SU-DHL-6 (cell line): ENCODE measurements at regions not wholly inside any gene's neighbourhood (a gene's known extent, or its start where the extent isn't known, plus 50 kb on each side); places are given as distances from the start of the nearest gene placed in this dataset.

Experiments
- EZH2phosphoT487 ChIP-seq: fragments of 200-600 bp; sonication (generic), shearing (Covaris generic); conservative IDR thresholded peaks from 2 replicates; pipeline ENCODE4 v1.6.1; 2018; ENCODE audit warnings: mild to moderate bottlenecking, antibody characterized with exemption, low read length, moderate library complexity, mixed read lengths
- TF ChIP-seq, protein P1 (sequence below): fragments of 200-600 bp; sonication (generic); IDR thresholded peaks from one replicate; pipeline ENCODE4 v1.5.1; 2017; ENCODE audit warnings: antibody characterized with exemption, mild to moderate bottlenecking, low read length, moderate library complexity; ENCODE audit not compliant: insufficient read depth, poor library complexity, severe bottlenecking

DNA sequence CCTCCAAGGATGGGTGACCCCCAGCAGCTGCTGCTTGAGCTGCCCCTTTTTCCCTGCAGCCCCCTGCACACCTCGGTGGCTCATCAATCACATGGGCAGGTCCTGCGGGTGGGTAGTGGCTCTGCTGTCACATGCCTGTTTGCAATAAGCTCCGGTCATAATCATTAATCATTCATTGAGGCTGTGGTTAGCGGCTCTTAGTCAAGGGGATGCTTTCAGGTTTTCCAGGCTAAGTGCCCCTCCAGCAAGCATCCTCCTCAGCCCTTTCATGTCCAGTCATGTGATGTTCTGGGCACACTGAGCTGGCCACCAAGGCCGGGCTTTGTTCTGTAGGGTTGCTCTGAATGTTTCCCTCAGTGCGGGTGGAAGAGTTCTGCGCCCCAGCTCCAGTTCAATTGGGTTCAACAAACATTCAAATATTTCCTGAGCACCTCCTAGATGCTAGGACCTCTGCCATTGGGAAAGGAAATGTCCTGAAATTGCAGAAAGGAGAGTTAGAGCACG is 96.4 kb upstream of the LDAH start:
- TF ChIP-seq, protein P1, sequence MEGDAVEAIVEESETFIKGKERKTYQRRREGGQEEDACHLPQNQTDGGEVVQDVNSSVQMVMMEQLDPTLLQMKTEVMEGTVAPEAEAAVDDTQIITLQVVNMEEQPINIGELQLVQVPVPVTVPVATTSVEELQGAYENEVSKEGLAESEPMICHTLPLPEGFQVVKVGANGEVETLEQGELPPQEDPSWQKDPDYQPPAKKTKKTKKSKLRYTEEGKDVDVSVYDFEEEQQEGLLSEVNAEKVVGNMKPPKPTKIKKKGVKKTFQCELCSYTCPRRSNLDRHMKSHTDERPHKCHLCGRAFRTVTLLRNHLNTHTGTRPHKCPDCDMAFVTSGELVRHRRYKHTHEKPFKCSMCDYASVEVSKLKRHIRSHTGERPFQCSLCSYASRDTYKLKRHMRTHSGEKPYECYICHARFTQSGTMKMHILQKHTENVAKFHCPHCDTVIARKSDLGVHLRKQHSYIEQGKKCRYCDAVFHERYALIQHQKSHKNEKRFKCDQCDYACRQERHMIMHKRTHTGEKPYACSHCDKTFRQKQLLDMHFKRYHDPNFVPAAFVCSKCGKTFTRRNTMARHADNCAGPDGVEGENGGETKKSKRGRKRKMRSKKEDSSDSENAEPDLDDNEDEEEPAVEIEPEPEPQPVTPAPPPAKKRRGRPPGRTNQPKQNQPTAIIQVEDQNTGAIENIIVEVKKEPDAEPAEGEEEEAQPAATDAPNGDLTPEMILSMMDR = no peak
- TF ChIP-seq EZH2phosphoT487 = no peak
